Adrenal gland (tissue), 9 donors: ENCODE measurements at regions not wholly inside any gene's neighbourhood (a gene's known extent, or its start where the extent isn't known, plus 50 kb on each side); places are given as distances from the start of the nearest gene placed in this dataset.

Experiments used
- DNase-seq, 7 donors: peaks; one replicate each; pipeline ENCODE4 v3.0.0-alpha.2; 2019 to 2020
- H3K27ac ChIP-seq, 5 donors: fragments of 200-600 bp; sonication (generic) in 4 of 5; 1 replicate in 3 of 5; 2 replicates in 2 of 5; pipeline versions ENCODE4 v1.5.1 to v1.8.0; 2016 to 2020; ENCODE audit warnings: mild to moderate bottlenecking in 1 of 5
- H3K27me3 ChIP-seq: fragments of 200-600 bp; 2 replicates; pipeline ENCODE4 v1.8.0; 2021
- H3K36me3 ChIP-seq, 2 donors: fragments of 200-600 bp; replicated peaks in 1 of 2; 1 replicate in 1 of 2; 2 replicates in 1 of 2; pipeline versions ENCODE4 v1.5.1 to v1.8.0; 2018 to 2022
- H3K4me1 ChIP-seq, 2 donors: fragments of 200-600 bp; replicated peaks in 1 of 2; 1 replicate in 1 of 2; 2 replicates in 1 of 2; pipeline versions ENCODE4 v1.5.1 to v1.8.0; 2018 to 2021
- H3K4me3 ChIP-seq, 4 donors: fragments of 200-600 bp; sonication (generic) in 3 of 4; one replicate each; pipeline ENCODE4 v1.5.1; 2016 to 2018
- H3K9me3 ChIP-seq, 3 donors: fragments of 200-600 bp; sonication (generic) in 1 of 3; replicated peaks in 1 of 3; 1 replicate in 2 of 3; 2 replicates in 1 of 3; pipeline versions ENCODE4 v1.5.1 to v1.8.0; 2016 to 2021
- POLR2A ChIP-seq, 2 donors: fragments of 450-650 bp; IDR thresholded peaks; one replicate each; pipeline ENCODE4 v1.6.1; 2017; ENCODE audit warnings: antibody characterized with exemption in 2 of 2, mild to moderate bottlenecking in 2 of 2, moderate library complexity in 1 of 2
- WGBS, 4 donors: extraction: QIAGEN DNeasy Blood & Tissue Kit in 2 of 4; methylation state at CpG; one replicate each; pipeline versions ENCODE4 v1.1.5 to v1.1.7; 2013 to 2017; 5-methylcytosine and 5-hydroxymethylcytosine counted together
- intact Hi-C, 2 donors: fragments of 100-400 bp; cut with DNase I; formaldehyde crosslinking; loops; one replicate each; pipeline versions ENCODE4 v1.14.1 to v1.15.0; 2022 to 2023
- TF ChIP-seq, protein P1 (sequence below), 6 experiments: fragments of 450-650 bp in 4 of 6; fragments of 200-600 bp in 2 of 6; sonication (generic) in 1 of 6; IDR thresholded peaks; 1 replicate in 5 of 6; 2 replicates in 1 of 6; pipeline versions ENCODE4 v1.5.1 to v1.8.0; 2016 to 2021; ENCODE audit warnings: antibody characterized with exemption in 6 of 6, mild to moderate bottlenecking in 2 of 6, moderate library complexity in 1 of 6
- donor health status: healthy with polysubstance abuse.
- donor health status: Bipolar disorder and iron deficiency.
- donor health status: DM: yes; HTN: yes; CAD: no.
- donor health status: DM: no; HTN: no; CAD: no.
- donor health status: DM: no; HTN: no; CAD: no.

DNA sequence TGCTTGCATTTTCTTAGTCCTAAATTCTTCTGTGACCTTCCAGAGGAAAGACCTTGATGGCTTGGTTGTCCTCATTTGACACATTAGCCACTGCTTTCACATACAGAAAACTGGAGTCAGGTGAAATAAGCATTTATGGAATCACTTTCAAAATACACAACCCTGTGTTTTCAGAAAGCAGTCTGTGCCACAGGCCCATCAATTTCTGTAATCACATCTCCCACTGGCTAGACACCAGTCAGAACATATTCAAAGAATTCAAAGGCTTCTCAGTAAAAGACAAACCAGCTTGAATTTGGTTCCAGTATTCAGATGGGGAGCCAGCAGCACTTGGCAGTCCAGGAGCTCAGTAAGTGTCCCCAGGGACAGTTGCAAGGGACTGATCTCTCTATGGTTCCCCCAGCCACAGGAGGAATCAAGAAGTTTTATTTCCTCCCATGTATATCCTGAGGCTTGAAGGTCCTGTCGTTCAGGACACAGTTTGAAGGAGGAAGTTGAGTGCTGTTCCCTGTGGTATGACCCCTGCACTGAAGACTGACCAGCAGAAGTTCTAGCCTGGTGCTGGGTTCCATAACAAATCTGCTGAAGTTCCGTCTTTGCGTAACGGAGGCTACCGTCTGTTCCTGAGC lies 214.3 kb downstream of the FOXO1 start:
- no peaks in the 10 kb centered on the region for H3K27me3 ChIP-seq
- intact Hi-C loops: no loop called here
- TF ChIP-seq, protein P1, sequence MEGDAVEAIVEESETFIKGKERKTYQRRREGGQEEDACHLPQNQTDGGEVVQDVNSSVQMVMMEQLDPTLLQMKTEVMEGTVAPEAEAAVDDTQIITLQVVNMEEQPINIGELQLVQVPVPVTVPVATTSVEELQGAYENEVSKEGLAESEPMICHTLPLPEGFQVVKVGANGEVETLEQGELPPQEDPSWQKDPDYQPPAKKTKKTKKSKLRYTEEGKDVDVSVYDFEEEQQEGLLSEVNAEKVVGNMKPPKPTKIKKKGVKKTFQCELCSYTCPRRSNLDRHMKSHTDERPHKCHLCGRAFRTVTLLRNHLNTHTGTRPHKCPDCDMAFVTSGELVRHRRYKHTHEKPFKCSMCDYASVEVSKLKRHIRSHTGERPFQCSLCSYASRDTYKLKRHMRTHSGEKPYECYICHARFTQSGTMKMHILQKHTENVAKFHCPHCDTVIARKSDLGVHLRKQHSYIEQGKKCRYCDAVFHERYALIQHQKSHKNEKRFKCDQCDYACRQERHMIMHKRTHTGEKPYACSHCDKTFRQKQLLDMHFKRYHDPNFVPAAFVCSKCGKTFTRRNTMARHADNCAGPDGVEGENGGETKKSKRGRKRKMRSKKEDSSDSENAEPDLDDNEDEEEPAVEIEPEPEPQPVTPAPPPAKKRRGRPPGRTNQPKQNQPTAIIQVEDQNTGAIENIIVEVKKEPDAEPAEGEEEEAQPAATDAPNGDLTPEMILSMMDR (IDR thresholded peaks at IDR 0.05): no peak
- TF ChIP-seq POLR2A (IDR thresholded peaks at IDR 0.05): no peak
- H3K36me3 ChIP-seq: no peaks in the 10 kb centered on the region
- WGBS, 4 donors: 74 to 85% (median 83%) methylated on average over 4 to 5 of the region's 5 CpGs
- no peak overlapping the region for H3K4me3 ChIP-seq
- H3K4me1 ChIP-seq: no peaks in the 10 kb centered on the region
- DNase-seq: peak in 2 of 7 donors; percentile 15 to 18
- no peak overlapping the region for H3K27ac ChIP-seq
- no peaks in the 10 kb centered on the region for H3K9me3 ChIP-seq

- TF ChIP-seq POLR2A (IDR thresholded peaks at IDR 0.05): no peak
- TF ChIP-seq, protein P1 (IDR thresholded peaks at IDR 0.05): no peak
- Histone ChIP-seq H3K36me3 (no peaks in the 10 kb centered on the region), H3K9me3 (no peaks in the 10 kb centered on the region), H3K27ac (no peak overlapping the region), H3K27me3 (no peaks in the 10 kb centered on the region), H3K4me3 (no peak overlapping the region), H3K4me1 (no peaks in the 10 kb centered on the region)
- intact Hi-C loops: no loop called here
- 83 to 93% (median 89%) methylated on average over 3 of the region's 3 CpGs for WGBS, 4 donors
- no peak for DNase-seq
These were observed 213.6 kb downstream of the FOXO1 start for GRCh38 chr13:40452741-40453334.

DNA sequence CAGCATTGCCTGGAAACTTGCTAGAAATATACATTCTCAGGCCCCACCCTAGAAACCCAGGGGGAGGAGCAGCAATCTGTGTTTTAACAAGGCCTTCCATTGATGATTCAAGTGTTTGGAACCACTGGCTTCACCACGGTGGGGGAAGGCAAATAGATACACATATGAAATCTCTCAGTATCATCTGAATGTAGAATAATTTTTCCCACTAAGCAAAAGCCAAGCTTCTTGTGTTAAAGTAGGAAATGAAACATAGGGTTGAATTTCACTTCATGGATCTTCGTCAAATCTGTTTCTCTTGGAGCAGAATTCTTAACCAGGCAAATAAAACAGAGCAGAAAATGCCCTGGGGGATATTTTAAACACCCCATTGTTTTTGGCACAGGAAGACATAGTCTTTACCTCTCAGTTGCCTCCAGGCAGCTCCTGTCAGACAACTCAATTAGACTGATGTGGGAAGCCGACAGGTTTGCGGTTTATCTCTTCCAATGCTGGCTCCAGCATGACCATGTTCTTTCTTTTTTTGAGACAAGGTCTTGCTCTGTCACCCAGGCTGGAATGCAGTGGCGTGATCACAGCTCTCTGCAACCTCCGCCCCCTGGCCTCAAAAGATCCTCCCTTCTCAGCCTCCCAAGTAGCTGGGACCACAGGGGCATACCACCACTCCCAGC lies 213.0 kb downstream of the FOXO1 start:
- H3K36me3 ChIP-seq: no peaks in the 10 kb centered on the region
- H3K9me3 ChIP-seq: no peaks in the 10 kb centered on the region
- intact Hi-C loops: no loop called here
- H3K27me3 ChIP-seq: no peaks in the 10 kb centered on the region
- WGBS, 4 donors: 79 to 90% (median 84%) methylated on average over 6 of the region's 6 CpGs
- DNase-seq: no peak
- no peaks in the 10 kb centered on the region for H3K4me1 ChIP-seq
- H3K4me3 ChIP-seq: no peak overlapping the region
- TF ChIP-seq, protein P1 (IDR thresholded peaks at IDR 0.05): no peak
- no peak for TF ChIP-seq POLR2A (IDR thresholded peaks at IDR 0.05)
- no peak overlapping the region for H3K27ac ChIP-seq

GRCh38 chr13:40456397-40456953 lies 210.0 kb downstream of the FOXO1 start:
- Histone ChIP-seq H3K9me3 (no peaks in the 10 kb centered on the region), H3K4me1 (no peaks in the 10 kb centered on the region), H3K36me3 (no peaks in the 10 kb centered on the region), H3K27ac (no peak overlapping the region), H3K4me3 (no peak overlapping the region), H3K27me3 (no peaks in the 10 kb centered on the region)
- no peak for DNase-seq
- TF ChIP-seq, protein P1 (IDR thresholded peaks at IDR 0.05): no peak
- no peak for TF ChIP-seq POLR2A (IDR thresholded peaks at IDR 0.05)
- 57 to 64% (median 61%) methylated on average over 3 of the region's 3 CpGs for WGBS, 4 donors
- intact Hi-C loops: no loop called here
